GM21381 (cell line): ENCODE measurements at regions not wholly inside any gene's neighbourhood (a gene's known extent, or its start where the extent isn't known, plus 50 kb on each side); places are given as distances from the start of the nearest gene placed in this dataset.
"Not testable (repeated sequence)": the region's sequence is repeated elsewhere in the genome, so short reads cannot be mapped to it uniquely, and the experiment has no call there.

Experiments
- ATAC-seq: cut with Tn5 transposase; IDR thresholded peaks from one replicate; pipeline ENCODE4 v1.9.1; 2021; ENCODE audit warnings: mild to moderate bottlenecking, moderate library complexity; ENCODE audit not compliant: unreplicated experiment

DNA sequence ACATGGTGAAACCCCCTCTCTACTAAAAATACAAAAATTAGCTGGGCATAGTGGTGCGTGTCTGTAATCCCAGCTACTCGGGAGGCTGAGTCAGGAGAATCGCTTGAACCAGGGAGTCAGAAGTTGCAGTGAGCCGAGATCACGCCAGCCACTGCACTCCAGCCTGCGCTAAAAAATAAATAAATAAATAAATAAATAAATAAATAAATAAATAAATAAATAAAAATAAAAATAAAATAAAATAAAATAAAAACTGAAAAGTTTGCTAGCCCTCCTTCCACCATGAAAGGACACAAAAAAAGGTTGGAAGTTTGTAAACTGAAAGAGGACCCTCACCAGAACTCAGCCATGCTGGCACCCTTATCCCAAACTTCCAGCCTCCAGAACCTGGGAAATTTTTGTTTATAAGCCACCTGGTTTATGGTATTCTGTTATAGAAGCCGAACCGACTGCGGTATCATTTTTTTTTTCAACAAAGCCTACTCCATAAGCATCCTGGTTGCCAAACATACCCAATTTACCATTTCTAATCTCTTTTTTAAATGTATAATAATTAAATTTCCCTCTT lies 448.2 kb downstream of the SEMA3D start:
- ATAC-seq: no peak

DNA sequence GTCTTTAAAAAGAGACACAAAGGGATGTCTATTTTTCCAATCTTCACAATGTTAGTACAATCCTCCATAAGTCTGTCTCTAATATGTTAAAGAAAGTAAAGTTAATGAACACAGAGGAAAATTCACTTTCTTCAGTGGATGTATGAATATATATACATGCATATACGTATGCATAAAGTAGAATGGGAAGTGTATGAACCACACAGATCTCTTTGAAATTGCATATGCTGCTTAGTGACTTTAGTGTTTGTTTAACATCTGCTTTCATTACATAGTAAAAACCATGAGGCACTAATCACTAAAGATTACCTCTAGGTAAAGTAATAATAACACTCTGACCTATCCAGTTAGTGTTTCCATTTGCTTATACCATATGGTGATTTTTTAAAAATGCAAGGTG lies 451.2 kb downstream of the SEMA3D start:
- ATAC-seq: no peak

DNA sequence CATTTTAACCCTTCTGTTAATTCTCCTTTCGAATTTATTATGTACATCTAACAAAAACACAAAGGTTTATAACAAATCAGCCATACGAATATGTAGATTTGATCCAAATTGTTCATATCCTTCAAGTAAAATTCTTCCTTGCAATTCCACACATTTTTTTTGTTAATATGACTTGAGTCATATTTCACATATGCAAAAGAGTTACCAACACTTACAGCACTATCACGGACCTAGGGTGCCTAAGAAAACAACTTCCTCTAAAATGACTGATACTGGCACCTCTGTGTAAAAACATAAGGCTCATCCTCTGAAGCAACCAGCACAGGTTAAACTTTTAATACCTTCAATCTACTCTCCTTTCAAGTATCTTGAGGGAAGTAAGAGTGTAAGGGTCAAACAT lies 451.8 kb downstream of the SEMA3D start:
- ATAC-seq: no peak

GRCh38 chr7:84733976-84734375 lies 452.9 kb downstream of the SEMA3D start:
- ATAC-seq: not testable (repeated sequence)

DNA sequence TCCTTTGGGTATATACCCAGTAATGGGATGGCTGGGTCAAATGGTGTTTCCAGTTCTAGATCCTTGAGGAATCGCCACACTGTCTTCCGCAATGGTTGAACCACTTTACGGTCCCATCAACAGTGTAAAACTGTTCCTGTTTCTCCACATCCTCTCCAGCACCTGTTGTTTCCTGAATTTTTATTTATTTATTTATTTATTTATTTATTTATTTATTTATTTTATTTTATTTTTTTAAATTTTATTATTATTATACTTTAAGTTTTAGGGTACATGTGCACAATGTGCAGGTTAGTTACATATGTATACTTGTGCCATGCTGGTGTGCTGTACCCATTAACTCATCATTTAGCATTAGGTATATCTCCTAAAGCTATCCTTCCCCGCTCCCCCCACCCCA lies 456.0 kb downstream of the SEMA3D start:
- not testable (repeated sequence) for ATAC-seq

- ATAC-seq: no peak
Measured at GRCh38 chr7:84729284-84729683, 457.6 kb downstream of the SEMA3D start.

- ATAC-seq: no peak
Measured at GRCh38 chr7:84722734-84723133, 464.1 kb downstream of the SEMA3D start.

DNA sequence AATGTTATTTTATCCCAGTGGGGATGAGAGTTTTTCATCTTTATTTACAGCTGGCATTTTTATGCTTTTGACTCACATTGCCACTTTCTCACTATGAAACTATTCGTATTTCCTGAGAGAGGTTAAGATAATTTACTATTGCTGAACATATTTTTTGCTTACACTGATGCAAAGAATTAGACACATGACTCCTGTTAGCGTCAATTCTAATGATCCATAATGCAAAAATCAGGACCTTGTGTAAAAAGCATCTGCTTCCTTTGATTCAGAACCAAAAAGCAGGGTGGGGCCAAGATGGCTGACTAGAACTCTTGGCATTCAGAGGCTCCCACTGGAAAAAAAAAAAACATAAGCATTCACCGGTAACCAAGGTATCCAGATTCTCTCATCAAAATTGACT lies 464.8 kb downstream of the SEMA3D start:
- ATAC-seq: no peak

DNA sequence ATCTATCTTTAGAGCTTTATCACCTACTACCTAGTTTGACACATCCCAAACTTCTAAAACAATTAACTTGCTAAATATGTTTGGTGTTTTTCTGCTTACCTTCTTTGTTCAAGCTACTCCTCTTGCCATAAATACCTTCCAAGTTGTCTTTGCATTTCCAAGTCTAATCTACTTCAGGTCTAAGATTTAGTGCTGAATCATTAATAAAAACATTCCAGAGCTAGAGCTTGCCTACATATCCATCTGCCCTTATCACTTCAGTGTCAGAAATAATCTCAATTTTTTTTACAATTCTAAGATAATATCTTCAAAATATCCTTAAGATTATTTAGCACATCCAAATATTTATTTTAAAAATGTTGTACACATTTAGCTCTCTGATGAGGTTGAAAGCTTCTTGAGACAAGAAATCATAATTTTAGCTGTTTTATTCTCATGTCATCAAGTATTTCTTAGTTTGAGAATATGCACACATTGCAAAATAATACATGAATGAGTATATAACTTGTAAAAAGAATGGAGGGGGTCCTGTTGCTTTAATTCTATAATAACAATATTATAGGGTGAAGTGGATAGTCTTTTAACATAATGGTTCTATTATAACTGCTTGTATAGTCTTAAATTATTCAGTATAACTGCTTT lies 466.3 kb downstream of the SEMA3D start:
- ATAC-seq: no peak

DNA sequence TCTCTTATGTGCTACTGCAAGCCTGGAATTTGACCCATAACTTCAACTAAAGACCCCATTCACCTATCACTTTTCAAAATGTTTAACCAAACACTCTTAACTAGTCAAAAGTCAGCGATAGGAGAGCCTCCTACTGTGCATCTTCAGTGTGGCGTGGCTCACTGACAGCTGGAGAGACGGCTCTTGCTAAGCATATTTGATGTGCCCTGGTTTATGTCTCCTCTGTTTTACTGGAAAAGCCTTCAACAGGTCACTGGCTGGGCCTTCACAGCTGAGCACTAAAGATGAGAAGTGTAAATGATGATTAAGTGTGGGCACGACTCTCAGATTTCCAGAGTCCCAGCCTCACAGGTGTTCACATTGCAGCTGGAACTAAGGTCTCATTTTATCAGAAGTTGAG lies 472.1 kb downstream of the SEMA3D start:
- no peak for ATAC-seq

DNA sequence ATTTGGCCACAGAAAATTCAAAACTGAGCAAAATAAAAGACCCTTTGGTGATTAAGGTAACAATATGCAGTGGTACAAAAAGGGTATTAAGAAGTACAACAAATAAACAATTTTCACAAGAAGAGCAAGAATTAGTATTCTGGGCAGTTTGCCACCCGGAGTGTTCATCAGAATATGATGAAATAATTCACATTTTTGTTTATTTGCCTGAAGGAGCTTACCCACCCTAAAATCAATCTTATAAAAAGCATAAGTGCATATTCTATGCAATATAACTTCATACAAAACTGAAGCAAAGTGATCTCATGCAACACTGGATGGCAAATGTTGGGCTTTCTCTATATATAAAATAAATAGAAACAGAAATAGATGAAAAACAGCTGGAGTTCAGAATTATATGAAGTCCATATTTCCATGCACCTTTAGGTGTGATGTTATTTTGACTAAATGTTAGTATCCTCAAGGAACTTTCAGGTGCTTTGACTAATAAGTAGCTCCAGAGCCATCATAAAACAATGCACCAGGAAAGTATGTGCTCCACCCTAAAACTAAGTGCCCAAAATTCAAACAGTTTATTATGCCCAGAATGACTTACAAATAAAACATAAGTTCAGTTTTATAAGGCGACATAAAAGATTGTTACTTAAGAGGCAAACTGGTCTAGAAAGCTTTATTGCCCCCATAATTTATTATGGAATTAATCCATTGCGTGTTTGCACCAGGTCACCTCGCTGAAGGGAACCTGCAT lies 474.3 kb downstream of the SEMA3D start:
- no peak for ATAC-seq

DNA sequence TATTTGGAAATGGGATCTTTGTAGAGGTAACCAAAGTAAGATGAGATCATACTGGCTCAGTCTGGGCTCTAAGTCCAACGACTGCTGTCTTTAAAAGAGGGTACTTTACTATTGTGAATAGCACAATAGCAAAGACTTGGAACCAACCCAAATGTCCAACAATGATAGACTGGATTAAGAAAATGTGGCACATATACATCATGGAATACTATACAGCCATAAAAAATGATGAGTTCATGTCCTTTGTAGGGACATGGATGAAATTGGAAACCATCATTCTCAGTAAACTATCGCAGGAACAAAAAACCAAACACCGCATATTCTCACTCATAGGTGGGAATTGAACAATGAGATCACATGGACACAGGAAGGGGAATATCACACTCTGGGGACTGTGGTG lies 476.3 kb downstream of the SEMA3D start:
- not testable (repeated sequence) for ATAC-seq

GRCh38 chr7:84705706-84706105 lies 481.1 kb downstream of the SEMA3D start:
- ATAC-seq: no peak

DNA sequence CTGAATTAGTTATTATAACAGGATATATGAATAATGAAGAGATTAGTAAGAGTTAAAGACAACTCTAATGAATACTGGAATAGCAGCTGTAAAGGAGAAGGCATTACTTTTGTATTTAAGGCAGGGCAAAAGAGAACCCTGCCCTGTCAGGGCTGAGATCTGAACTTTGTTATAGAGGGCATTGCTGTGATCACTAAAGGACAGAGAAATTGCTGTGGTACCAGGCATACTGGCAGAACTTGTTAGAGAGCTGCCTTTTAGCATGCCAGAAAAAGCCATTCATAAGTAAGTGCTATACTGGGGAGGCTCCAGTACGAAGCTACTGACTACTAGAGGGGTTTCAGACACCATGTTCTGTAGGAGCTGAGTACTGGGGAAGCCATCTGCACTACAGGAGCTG lies 481.8 kb downstream of the SEMA3D start:
- no peak for ATAC-seq

GRCh38 chr7:84704380-84704779 lies 482.5 kb downstream of the SEMA3D start:
- ATAC-seq: no peak

- no peak for ATAC-seq
Measured at GRCh38 chr7:84701524-84702306, 485.1 kb downstream of the SEMA3D start.

DNA sequence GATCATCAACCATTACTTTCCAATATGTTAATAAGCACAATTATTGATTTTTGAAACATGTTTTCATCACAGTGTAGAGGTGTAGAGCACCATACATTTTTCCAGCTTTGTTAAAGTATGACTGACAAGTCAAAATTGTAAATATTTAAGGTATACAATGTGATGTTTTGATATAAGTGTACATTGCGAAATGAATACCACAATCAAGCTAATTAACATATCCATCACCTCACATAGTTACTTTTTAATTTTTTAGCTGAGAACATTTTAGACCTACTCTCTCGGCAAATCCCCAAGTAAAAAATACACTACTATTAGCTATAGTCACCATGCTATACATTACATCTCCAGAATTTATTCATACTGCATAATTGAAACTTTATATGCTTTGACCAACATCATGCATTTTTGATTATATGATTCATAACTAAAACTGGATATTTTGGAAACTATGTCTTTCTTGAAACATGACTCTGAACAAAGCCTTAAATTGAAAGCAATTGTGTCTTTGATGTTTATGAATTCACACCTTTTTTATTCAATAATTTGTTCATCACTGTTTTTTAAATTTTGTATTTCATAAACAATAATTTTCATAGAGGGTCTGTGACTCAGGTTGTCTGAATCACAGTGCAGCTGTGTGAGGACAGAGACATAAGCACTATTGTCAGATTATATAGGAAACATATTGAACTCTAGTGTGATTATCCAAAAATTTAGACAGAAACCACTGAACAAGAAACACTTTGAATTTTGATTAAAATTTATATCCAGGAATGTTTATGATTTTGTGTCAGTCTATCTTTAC lies 486.1 kb downstream of the SEMA3D start:
- no peak for ATAC-seq

- no peak for ATAC-seq
Measured at GRCh38 chr7:84697506-84697905, 489.4 kb downstream of the SEMA3D start.

- ATAC-seq: no peak
Measured at GRCh38 chr7:84693483-84693882, 493.4 kb downstream of the SEMA3D start.

- no peak for ATAC-seq
Measured at GRCh38 chr7:84688671-84689070, 494.1 kb upstream of the SEMA3A start.

DNA sequence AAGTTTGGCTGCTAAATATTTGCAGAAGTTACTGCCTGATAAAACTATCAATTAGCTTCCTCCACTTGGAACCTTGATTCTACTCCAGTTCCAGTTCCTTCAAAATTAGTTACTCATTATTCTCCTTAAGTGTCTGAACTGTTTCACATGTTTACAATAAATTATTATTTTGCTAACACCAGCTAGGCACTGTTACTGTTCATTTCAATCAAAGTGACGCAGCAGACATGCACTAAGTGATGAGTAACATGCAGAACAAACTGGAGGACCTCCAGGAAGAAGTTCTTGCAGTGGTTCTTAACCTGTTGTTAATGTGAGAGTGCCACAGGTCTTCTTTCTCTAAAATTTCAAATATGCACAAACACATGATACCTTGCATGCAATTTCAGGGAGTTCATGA lies 491.8 kb upstream of the SEMA3A start:
- no peak for ATAC-seq
